OCI-M1 (cell line): ENCODE measurements at regions not wholly inside any gene's neighbourhood (a gene's known extent, or its start where the extent isn't known, plus 50 kb on each side); places are given as distances from the start of the nearest gene placed in this dataset.

Source experiments
- DNase-seq: peaks from one replicate; lab custom pipeline; 2025; lab: John Stamatoyannopoulos, UW

- no peak for DNase-seq
Observed at GRCh38 chr6:96465321-96465903, 56.2 kb upstream of the UFL1 start.

- peak; percentile 9 for DNase-seq
Observed at GRCh38 chr6:96466147-96466863, 55.3 kb upstream of the UFL1 start.

DNA sequence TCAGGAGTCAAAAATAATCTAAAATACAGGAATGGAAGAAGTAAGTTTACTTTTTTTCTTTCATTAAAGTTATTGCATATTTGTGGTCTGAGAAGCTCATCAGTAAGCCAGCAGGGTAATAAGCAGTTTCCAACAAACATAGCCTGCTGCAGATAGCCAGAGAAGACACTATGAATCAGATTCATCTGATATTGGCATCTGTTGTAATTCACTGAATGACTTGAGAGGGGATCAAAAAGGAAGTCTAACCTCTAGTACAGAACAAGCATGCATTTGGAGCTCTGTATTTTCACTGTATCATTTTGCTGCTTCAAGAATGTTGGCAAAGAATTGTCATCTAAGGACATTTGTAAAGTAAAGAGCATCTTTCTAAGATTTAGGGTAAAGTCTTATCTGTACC is 53.8 kb upstream of the UFL1 start:
- DNase-seq: no peak

DNA sequence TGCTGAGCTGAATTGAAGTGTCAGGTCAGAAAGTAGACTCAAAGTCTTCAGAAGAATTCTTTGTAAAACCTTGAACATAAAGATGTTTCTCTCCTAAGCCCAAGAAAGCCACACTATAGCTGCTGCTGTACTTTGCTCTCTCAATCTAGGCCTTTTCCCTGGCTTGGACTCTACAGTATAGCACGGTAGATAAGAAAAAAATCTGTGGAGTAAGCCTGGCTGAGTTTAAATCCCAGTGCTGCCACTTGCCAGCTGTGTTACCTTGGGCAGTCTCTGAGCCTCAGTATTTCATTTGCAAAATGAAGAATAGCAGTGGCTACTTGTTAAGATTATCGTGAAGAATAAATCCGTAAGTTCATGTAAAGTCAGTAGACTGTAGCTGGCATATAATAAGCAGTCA is 53.3 kb upstream of the UFL1 start:
- DNase-seq: no peak

GRCh38 chr6:96468681-96469224 is 52.9 kb upstream of the UFL1 start:
- peak; percentile 70 for DNase-seq

DNA sequence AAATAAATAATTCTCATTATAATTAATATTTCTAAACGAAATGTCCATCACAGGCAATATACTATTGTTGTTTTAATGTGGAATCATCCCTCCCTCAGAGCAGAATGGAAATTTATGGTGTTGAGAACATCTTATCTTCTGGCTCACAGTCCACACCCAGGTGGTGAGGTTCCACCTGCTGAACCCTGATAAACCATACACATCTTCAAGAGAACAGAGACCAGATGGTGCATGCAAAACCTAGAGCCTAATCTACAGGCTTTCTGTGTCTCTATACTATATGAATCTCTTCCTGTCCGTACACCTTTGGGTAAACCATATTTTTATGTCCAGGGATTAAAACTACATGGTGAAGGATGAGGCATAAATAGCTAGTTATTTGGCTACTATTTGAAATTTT is 52.3 kb upstream of the UFL1 start:
- DNase-seq: peak; percentile 23

DNA sequence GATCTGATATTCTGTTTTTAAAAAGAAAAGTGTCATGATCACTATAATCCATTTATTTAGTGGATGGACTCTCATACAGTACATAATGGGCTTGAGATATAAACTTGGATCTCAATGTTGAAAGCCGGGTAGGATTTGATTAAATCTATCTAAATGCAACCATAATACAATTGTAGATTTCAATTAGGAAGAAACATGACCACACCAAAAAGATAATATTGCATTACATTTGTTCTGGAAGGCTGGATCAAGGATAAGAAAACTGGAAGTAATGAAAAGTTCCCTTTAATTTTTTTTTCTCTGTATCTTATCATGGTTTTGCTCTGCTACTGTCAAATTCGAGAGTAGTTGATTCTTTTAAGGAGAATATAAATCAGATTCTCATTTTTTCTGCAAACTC is 51.3 kb upstream of the UFL1 start:
- no peak for DNase-seq
